ENCODE measurements at regions not wholly inside any gene's neighbourhood (a gene's known extent, or its start where the extent isn't known, plus 50 kb on each side); places are given as distances from the start of the nearest gene placed in this dataset.
A peak's percentile ranks its signal among the peaks of the same experiment; 100 is the strongest.

- no peak for DNase-seq (ENCODE audit: low read depth)
Observed at GRCh38 chr9:14031810-14032209, 282.1 kb downstream of the NFIB start.

GRCh38 chr9:14031060-14031414, 282.9 kb downstream of the NFIB start:
- no peak overlapping the region for H3K4me3 ChIP-seq (ENCODE audit: low read length)
- peak; percentile 13 for TF ChIP-seq CTCF (IDR thresholded peaks at IDR 0.05; ENCODE audit: insufficient read depth, low read depth, low read length, missing control alignments)
- DNase-seq (ENCODE audit: low read depth): peak; percentile 50

More at GRCh38 chr9:14031810-14032209, 282.1 kb downstream of the NFIB start:
- no peak overlapping the region for H3K4me3 ChIP-seq (ENCODE audit: low read length)
- no peak for TF ChIP-seq CTCF (IDR thresholded peaks at IDR 0.05; ENCODE audit: insufficient read depth, low read depth, low read length, missing control alignments)

- no peak for TF ChIP-seq CTCF (IDR thresholded peaks at IDR 0.05; ENCODE audit: insufficient read depth, low read depth, low read length, missing control alignments)
- DNase-seq (ENCODE audit: low read depth): peak; percentile 83
- peak overlapping the region; percentile 18 for H3K4me3 ChIP-seq (ENCODE audit: low read length)
Observed at GRCh38 chr9:14030375-14031059, 283.4 kb downstream of the NFIB start.

- no peak for DNase-seq (ENCODE audit: low read depth)
Observed at GRCh38 chr9:14029806-14030374, 284.1 kb downstream of the NFIB start.

GRCh38 chr9:14027116-14027800, 286.7 kb downstream of the NFIB start:
- TF ChIP-seq CTCF (IDR thresholded peaks at IDR 0.05; ENCODE audit: insufficient read depth, low read depth, low read length, missing control alignments): no peak
- DNase-seq (ENCODE audit: low read depth): peak; percentile 18
- H3K4me3 ChIP-seq (ENCODE audit: low read length): no peak overlapping the region

More at GRCh38 chr9:14029806-14030374, 284.1 kb downstream of the NFIB start:
- TF ChIP-seq CTCF (IDR thresholded peaks at IDR 0.05; ENCODE audit: insufficient read depth, low read depth, low read length, missing control alignments): no peak
- peak overlapping the region; percentile 18 for H3K4me3 ChIP-seq (ENCODE audit: low read length)

GRCh38 chr9:14025741-14026140, 288.2 kb downstream of the NFIB start:
- DNase-seq (ENCODE audit: low read depth): no peak
- no peak overlapping the region for H3K4me3 ChIP-seq (ENCODE audit: low read length)
- no peak for TF ChIP-seq CTCF (IDR thresholded peaks at IDR 0.05; ENCODE audit: insufficient read depth, low read depth, low read length, missing control alignments)

All from epithelial cell of esophagus (primary cell).